ENCODE measurements at regions not wholly inside any gene's neighbourhood (a gene's known extent, or its start where the extent isn't known, plus 50 kb on each side); places are given as distances from the start of the nearest gene placed in this dataset.
A peak's percentile ranks its signal among the peaks of the same experiment; 100 is the strongest.
"Not testable (repeated sequence)": the region's sequence is repeated elsewhere in the genome, so short reads cannot be mapped to it uniquely, and the experiment has no call there.

DNA sequence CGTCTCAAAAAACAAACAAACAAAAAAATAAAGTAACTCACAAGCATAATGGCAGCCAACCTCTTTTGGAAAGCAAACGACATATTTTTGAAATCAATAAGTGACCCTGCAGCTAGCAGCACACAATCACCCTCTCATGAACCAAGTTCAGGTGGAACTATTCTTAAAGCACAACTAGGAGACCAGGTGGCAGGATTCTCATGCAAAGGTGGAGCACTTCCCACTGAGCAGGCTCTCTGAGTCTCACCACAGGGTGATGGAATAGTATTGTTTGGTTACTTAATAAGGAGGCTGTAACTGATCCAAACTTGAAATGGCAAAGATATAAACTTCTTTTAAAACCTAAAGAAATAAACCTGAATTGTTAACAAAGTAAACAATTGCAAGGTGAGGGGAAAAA lies 1293.1 kb downstream of the PCDH19 start:
- DNase-seq (ENCODE audit: low spot score): no peak
- FAIRE-seq: no peak

DNA sequence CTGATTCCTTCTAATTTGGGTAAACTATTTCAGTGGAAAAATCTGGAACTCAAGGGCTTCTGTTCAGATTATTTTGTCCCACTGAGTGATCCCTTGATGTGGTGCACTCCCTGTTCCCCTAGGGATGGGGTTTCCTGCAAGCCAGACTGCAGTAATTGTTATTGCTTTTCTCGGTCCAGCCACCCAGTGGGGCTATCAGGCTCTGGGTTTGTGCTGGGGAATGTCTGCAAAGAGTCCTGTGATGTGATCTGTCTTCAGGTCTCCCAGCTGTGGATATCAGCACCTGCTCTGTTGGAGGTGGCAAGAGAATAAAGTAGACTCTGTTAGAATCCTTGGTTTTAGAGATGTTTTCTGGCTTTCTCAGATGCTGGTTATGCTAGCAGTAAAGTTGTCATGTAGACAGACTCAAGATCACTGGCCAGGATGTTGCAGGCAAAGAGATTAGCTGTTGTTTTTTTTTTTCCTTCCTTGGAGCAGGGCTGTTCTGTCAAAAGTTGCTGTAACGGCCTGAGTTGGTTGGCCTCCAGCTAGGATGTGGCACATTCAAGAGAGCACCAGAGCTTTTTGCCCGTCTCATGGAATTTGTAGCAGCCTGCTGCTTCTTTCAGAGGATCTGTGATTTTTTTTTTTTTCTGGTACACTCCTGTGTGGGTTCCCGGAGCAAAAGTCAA lies 1314.0 kb downstream of the PCDH19 start:
- FAIRE-seq (no peak), DNase-seq (ENCODE audit: low spot score) (no peak)

DNA sequence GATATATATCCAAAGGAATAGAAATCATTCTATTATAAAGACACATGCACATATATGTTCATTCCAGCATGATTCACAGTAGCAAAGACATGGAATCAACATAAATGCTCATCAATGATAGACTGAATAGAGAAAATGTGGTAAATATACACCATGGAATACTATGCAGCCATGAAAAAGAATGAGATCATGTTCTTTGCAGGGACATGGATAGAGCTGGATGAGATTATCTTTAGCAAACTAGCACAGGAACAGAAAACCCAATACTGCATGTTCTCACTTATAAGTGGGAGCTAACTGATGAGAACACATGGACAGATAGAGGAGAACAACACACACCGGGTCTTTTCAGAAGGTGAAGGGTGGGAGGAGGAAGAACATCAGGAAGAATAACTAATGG lies 1318.6 kb downstream of the PCDH19 start:
- FAIRE-seq (no peak), DNase-seq (ENCODE audit: low spot score) (no peak)

DNA sequence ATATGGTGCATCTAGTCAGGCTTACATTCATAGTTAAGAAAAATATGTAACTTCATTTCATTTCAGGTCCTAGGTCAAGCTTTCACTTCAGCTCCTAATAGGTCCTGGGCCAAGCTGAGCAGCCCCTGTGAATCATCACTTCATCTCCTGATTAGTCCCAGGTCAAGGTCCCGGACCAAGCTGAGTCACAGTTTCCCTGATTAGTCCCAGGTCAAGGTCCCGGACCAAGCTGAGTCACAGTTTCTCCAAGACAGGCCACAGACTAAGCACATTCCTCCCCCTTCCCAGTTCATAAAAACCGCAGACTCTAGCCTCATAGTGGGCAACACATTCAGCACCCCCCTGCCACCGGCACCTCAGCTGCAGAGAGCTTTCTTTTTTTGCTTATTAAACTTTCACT lies 1331.8 kb downstream of the PCDH19 start:
- DNase-seq (ENCODE audit: low spot score) (peak; percentile 60), FAIRE-seq (peak; percentile 97)

DNA sequence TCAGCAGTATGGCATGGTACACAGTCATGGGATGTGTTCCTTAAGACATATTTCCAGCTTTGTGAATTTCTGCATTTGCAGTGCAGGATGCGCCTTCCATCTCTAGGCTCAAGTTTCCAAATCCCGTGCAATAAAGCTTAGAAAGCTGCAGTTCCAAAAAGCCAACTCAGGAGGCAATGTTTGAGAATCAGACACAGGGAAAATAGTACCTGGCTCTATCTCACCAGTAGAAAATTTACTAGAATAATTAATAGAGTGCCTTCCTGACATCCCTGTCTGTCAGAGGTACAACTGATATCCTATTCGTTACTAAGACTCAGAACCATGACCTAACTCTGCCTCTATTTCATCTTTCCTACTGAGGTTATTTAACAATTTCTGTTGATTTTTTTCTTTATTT lies 1333.0 kb downstream of the PCDH19 start:
- no peak for DNase-seq (ENCODE audit: low spot score)

DNA sequence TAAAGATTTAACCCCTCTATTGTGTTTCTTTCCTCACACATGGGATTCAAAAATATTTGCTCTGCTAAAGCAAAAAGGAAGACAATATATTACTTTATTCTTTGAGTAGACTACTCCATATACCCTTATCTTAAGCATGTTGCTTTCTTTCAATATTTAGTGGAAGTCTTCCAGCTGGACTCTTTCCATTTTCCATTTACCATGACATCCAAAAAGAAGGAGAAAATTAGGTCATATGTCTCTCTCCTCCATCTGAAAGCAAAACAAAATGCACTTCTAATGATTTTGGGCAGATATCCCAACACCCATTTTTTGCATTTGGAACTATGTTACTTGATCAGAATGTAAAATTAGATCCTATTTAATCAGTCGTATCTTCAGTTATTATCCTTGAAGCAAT lies 1336.5 kb downstream of the PCDH19 start:
- no peak for FAIRE-seq
- DNase-seq (ENCODE audit: low spot score): no peak

More for the DNA sequence above, 1333.0 kb downstream of the PCDH19 start:
- no peak for FAIRE-seq

DNA sequence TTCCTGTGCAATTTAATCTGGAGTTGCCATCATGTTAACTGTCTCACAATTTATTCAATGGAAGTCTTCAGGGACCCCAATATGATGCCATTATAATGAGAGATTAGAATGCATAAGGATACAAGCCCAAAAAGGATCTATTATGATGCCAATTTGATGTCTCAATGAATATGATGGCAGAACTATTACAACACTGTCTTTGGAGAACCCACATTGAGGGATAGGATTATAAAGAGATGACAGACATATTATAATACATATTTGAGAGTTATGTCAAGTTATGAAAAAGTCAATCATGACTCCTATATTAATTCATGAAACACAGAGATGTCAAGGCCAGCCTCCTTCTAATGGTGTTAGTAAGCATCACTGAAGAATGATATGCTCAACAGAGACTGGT lies 1358.4 kb downstream of the PCDH19 start:
- FAIRE-seq: no peak

DNA sequence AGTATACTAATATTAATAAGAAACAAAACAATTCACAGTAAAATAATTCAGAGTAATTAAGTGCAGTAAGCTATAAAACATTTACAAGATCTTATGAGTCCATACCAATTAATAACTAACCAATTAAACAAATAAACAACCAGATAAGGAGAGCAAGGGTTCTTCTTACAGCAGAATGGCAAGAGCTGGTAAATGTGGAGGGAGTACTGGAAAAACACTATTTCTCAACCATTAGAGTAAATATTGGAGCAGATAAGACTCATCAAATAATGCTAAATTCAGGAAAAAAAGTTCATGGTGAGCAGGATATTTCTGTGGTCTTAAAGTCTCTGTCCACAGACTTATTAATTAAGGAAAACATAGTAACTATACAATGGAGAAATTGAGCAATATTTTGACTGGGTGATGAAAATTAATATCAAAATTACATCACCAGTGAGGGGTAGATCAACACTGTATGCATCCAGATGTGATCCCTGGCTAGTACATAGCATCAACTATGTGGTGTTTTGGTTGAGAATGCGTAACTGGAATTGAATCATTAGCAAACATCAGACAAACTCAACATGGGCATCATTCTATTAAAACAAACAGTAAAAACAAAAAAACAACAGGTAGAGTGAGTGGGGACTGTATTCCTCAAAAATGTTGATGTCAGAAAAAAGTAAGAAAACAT lies 1376.7 kb downstream of the PCDH19 start:
- FAIRE-seq: no peak

More for the DNA sequence above, 1358.4 kb downstream of the PCDH19 start:
- no peak for DNase-seq (ENCODE audit: low spot score)

DNA sequence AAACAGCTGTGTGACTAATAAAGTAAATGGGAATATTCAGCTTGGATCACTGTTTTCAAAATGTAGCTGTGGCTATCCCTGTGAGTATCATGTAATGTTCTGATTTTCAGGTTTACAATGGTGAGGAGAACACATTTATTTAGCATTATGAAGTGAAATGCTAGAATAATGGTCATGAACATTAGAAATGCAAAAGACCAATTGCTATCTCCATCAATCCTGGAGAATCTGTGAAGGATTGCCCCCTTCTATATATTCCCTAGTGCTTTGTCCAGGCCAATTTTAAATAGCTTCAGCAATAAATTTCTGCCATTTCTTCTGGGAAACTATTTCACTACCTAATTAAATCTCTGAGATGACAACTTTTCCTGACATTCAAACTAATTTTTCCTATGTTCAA lies 1399.1 kb downstream of the PCDH19 start:
- FAIRE-seq (no peak), DNase-seq (ENCODE audit: low spot score) (no peak)

More for the DNA sequence above, 1376.7 kb downstream of the PCDH19 start:
- DNase-seq (ENCODE audit: low spot score): no peak

DNA sequence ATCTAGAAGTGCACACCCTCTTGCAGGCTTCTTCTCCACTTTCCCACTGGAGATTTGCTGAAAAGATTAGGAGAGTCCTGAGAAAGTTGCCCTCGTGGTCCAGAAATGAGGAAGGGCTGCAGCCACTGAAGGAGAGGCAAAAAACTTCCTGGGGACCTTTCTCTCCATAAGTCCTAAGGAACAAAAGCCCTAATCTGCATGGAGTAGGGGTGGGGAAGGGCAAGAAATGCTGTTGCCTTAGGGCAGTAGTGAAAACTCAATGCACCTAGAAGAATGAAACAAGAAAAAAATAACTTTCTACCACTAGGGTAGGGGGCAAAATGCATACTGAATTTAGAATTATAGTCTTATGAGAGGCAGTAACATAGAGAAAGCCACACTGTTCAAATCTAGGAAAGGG lies 1408.8 kb downstream of the PCDH19 start:
- FAIRE-seq: no peak
- DNase-seq (ENCODE audit: low spot score): no peak

DNA sequence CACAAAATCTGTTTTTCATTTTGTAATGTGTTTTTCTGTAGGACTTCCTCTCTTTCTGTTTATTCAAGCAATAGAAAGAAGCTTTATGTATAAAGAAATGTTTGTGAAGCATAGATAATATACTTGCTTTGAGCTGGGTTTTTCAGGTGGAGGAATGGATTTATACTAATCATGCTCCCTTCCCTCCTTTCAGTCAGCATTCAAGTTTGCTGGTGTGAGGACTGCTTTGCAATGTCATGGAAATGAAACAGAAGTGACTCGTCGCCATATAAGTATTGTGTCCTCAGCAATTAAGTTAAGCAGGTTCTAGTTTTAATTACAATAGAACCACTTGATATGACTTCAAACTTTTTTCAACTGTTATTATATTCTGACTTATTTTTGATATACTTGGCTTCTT lies 1447.1 kb downstream of the PCDH19 start:
- DNase-seq (ENCODE audit: low spot score) (no peak), FAIRE-seq (no peak)

DNA sequence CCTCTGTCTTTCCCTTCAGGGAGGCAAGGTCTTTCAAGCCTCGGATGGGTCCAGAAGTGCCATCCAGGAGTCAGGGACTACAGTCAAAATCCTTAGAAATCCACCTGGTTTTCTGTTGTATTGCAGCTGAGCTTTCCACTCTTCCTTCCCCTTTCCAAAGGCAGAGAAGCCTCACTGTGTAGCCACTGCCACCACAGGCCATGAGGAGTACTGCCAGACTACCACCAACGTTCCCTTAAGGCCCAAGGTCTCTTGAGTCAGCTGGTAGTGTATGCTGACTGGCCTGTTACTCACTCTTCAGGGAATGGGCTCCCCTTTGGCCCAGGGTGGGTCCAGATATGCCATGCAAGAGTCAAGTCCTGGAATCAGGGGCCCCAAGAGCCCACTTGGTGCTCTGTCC lies 1454.1 kb downstream of the PCDH19 start:
- FAIRE-seq (no peak), DNase-seq (ENCODE audit: low spot score) (no peak)

DNA sequence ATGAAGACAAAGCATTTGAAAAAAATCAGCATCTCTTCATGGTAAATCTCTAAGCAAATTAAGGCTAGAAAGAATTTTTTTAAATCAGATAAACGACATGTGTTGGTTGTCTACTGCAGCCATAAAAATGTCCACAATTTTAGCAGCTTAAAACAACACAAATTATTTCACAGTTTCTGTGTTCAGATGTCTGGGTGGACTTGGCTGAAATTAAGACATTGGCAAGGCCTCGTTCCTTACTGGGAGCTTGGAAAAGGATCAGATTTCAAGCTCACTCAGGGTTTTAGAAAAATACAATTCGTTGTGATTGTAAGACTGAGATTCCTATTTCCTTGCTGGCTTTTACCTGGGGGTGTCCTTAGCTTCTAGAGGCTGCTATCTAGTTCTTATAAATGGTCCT lies 1470.6 kb downstream of the PCDH19 start:
- DNase-seq (ENCODE audit: low spot score) (no peak), FAIRE-seq (no peak)

DNA sequence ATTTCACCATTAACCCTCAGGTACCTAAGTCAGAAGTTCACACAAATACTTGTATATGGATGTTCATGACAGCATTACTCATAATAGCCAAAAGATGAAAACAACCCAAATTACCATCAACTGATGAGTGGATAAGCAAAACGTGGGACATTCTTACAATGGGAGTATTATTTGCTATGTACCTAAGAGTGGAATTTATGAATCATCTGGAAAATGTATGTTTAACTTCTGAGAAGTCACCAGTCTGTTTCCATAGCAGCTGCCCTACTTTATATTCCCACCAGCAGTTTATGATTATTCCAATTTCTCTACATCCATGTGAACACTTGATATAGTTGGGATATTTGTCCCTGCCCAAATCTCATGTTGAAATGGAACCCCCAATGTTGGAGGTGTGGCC lies 1478.9 kb downstream of the PCDH19 start:
- FAIRE-seq (no peak), DNase-seq (ENCODE audit: low spot score) (no peak)

DNA sequence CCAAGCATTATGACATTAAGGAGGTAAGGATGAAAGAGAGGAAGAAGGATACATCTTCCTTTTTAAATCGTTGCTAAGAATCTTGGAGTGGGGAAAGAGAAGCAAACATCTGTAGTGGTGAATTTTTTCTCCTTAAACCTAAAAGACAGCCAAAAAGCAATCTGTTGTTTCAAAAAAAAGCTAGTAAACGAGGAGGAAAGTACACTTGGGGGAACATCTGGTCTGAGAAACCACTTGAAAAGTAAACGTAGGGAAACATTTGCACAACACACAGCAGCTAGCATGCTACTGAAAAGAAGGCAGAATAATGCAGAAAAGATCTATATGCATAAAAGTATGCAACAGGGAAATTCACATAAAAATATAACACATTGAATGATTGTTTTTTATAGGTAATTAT lies 1485.6 kb downstream of the PCDH19 start:
- FAIRE-seq: no peak

DNA sequence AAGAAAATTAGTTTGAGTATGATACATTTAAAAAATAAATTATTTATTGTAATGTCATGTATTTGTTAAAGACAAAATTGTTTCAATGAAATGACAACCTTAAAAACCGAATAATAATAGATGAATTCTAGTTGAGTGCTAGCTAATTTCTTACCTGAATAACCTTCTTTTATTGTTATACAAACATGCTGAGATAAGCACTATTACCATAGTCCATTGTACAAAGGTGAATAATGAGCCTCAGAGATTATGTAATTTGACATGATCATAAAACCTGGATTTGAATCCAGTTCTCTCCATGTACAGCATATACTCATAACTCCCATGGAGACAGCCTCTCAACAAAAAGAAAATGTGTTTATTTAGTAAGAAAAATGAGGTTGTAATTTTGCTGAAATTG lies 1512.9 kb downstream of the PCDH19 start:
- no peak for FAIRE-seq
- DNase-seq (ENCODE audit: low spot score): no peak

More for the DNA sequence above, 1485.6 kb downstream of the PCDH19 start:
- no peak for DNase-seq (ENCODE audit: low spot score)

DNA sequence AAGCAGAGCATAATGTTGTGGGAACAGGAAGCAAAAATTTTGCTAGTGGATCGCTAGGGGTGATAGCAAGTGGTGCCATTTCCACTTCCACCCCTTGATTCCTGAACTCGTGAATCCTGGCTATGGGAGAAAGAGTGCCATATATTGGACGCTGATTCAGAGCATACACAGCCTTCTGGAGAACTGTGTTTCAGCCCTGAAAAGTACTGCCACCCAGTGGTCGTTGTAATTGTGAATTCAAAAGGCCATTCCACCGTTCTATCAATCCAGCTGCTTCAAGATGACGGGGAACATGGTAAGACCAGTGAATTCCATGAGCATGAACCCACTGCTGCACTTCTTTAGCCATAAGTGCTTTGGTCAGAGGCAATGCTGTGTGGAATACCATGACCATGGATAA lies 1559.4 kb downstream of the PCDH19 start:
- not testable (repeated sequence) for DNase-seq (ENCODE audit: low spot score); FAIRE-seq
